ENCODE measurements at regions not wholly inside any gene's neighbourhood (a gene's known extent, or its start where the extent isn't known, plus 50 kb on each side); places are given as distances from the start of the nearest gene placed in this dataset.

- TF ChIP-seq, protein P1, sequence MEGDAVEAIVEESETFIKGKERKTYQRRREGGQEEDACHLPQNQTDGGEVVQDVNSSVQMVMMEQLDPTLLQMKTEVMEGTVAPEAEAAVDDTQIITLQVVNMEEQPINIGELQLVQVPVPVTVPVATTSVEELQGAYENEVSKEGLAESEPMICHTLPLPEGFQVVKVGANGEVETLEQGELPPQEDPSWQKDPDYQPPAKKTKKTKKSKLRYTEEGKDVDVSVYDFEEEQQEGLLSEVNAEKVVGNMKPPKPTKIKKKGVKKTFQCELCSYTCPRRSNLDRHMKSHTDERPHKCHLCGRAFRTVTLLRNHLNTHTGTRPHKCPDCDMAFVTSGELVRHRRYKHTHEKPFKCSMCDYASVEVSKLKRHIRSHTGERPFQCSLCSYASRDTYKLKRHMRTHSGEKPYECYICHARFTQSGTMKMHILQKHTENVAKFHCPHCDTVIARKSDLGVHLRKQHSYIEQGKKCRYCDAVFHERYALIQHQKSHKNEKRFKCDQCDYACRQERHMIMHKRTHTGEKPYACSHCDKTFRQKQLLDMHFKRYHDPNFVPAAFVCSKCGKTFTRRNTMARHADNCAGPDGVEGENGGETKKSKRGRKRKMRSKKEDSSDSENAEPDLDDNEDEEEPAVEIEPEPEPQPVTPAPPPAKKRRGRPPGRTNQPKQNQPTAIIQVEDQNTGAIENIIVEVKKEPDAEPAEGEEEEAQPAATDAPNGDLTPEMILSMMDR (conservative IDR thresholded peaks at IDR 0.05; ENCODE audit: low read depth, low read length): no peak
- DNase-seq (ENCODE audit: low read depth): no peak
- H3K4me3 ChIP-seq (ENCODE audit: low read depth, low read length): no peak overlapping the region
These were observed 202.4 kb upstream of the KLF14 start for GRCh38 chr7:130936202-130936931.

DNA sequence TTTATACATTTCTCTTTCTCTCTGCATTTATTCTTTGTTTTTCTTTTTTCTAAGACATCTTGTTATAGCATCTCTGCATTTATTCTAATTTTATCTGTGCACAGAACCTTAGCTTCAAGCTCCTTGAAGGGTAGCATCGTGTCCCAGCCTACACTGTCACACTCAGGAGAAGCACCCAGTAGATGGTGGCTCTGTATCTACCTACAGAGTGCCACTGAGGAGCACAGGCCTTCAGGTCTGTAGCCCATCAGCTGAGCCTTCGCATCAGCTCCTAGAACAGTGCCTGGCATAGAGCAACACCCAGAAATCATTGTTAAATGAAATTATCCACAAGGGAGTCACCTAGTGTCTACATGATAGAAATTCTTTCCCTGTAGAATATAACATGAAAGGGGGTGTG lies 203.0 kb upstream of the KLF14 start:
- H3K4me3 ChIP-seq (ENCODE audit: low read depth, low read length): no peak overlapping the region
- no peak for DNase-seq (ENCODE audit: low read depth)
- TF ChIP-seq, protein P1 (conservative IDR thresholded peaks at IDR 0.05; ENCODE audit: low read depth, low read length): no peak

DNA sequence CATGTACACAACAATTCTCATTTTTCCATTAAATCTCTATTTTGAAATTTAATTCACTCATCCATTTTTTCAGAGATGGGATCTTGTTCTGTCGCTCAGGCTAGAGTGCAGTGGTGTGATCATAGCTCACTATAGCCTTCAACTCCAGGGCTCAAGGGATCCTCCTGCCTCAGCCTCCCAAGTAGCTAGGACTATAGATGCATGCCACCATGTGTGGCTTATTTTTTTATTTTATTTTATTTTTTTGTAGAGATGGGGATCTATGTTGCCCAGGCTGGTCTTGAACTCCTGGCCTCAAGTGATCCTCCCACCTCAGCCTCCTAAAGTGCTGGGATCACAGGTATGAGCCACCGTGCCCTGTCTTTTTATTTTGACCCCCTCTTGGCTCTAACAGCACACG lies 203.8 kb upstream of the KLF14 start:
- TF ChIP-seq, protein P1 (conservative IDR thresholded peaks at IDR 0.05; ENCODE audit: low read depth, low read length): no peak
- no peak for DNase-seq (ENCODE audit: low read depth)

DNA sequence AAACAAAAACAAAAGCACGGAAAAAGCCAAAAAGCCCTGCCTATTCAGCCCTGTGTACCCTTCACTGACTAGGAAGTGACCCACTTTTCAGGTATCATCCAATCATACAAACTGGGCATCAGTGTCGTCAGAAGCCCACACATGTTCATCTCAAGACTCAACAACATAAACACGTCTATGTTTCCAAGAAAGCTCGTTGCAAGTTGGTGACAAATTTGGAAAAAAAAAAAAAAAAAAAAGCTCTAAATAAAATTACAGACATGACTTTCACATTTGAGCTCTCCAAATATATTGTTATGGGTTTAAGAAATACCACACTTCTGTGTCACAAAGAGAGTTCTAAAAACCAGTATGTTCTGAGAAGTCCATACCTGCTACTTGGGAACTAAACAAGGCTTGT lies 204.7 kb upstream of the KLF14 start:
- TF ChIP-seq, protein P1 (conservative IDR thresholded peaks at IDR 0.05; ENCODE audit: low read depth, low read length): no peak
- DNase-seq (ENCODE audit: low read depth): no peak
- H3K4me3 ChIP-seq (ENCODE audit: low read depth, low read length): peak overlapping the region; percentile 71

More for the DNA sequence above, 203.8 kb upstream of the KLF14 start:
- H3K4me3 ChIP-seq (ENCODE audit: low read depth, low read length): no peak overlapping the region

DNA sequence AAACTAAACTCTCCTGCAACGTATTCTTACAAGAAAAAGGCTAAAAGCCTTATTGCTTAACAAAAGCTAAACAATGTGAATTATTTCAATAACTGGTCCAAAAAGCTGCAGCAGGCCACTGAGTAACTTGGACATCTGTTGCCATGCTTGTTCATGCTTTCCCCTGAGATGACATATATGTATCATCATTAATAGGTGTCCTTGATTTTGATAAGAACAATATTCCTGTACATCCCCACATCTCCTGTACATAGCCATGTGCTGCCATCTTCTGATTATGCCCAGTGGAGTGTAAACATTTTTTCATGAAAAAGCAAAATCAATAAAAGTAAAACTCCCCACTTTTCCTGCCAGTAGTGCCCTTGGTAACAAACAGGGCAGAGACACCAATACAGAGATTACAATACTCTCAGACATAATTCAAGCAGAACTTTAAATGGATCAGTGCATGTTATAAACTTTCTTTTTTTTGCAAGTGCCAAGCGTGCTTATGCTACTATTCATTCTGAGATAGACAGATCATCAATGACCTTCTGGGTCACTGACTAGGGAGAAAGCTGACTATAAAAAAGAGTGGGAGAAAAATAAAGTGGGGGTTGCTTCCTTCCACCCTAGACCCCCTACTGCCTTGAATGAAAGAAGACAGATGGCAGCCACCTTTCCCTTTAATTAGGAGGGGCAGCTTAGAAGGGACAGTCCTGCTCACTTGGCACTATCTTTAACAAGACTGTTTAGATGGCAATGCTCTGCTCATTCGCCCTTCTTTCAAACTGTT lies 205.5 kb upstream of the KLF14 start:
- TF ChIP-seq, protein P1 (conservative IDR thresholded peaks at IDR 0.05; ENCODE audit: low read depth, low read length): no peak
- peak overlapping the region; percentile 71 for H3K4me3 ChIP-seq (ENCODE audit: low read depth, low read length)
- no peak for DNase-seq (ENCODE audit: low read depth)

DNA sequence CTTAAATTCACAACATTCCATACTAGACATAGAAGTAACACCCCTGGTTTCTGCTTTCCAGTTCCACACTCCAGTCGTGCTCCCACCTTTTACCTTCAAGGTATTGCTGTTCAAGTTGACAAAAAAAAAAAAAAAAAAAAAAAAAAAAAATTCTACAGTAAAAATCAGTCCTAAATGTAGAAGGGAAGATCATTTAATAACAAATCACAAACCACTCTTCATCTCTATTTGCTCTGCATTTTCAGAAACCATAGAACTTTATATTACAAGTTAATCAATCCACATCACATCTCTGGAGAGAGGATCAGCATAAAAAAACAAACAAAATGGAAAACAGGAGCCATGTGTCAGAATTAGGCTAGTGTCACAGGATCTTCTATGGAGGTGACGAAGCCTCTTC lies 206.3 kb upstream of the KLF14 start:
- H3K4me3 ChIP-seq (ENCODE audit: low read depth, low read length): peak overlapping the region; percentile 71
- TF ChIP-seq, protein P1 (conservative IDR thresholded peaks at IDR 0.05; ENCODE audit: low read depth, low read length): no peak
- DNase-seq (ENCODE audit: low read depth): no peak

Data from epithelial cell of proximal tubule (primary cell).